ENCODE measurements at regions not wholly inside any gene's neighbourhood (a gene's known extent, or its start where the extent isn't known, plus 50 kb on each side); places are given as distances from the start of the nearest gene placed in this dataset.
"Not testable (repeated sequence)": the region's sequence is repeated elsewhere in the genome, so short reads cannot be mapped to it uniquely, and the experiment has no call there.

DNA sequence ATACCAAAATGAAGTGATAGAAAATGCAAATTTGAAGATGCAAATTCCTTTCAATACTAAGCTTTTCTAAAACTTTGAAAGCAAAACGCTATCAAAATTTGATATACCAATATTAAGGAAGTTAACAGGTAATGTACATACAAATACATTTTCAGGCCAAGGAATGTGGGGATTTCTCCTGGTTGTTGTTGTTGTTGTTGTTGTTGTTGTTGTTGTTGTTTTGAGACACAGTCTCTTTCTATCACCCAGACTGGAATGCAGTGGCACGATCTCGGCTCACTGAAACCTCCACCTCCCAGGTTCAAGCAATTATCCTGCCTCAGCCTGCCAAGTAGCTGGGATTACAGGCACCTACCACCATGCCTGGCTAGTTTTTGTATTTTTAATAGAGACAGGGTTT, 224.7 kb upstream of the NEBL start:
- not testable (repeated sequence) for H3K27ac Mint-ChIP-seq; DNase-seq (ENCODE audit: low spot score); H3K27me3 Mint-ChIP-seq; H3K4me3 Mint-ChIP-seq; H3K36me3 Mint-ChIP-seq; H3K4me1 Mint-ChIP-seq (ENCODE audit: low read depth in 2 of 2); H3K9me3 Mint-ChIP-seq; ATAC-seq

GRCh38 chr10:21114683-21115082, 217.6 kb upstream of the NEBL start:
- Mint-ChIP-seq H3K9me3 (peaks cover 10% of the 10 kb centered on the region), H3K27ac (no peak overlapping the region), H3K4me1 (ENCODE audit: low read depth in 2 of 2) (no peaks in the 10 kb centered on the region), H3K36me3 (peaks cover 4% of the 10 kb centered on the region), H3K27me3 (peaks cover 13 to 21% of the 10 kb centered on the region in 2 donors), H3K4me3 (no peak overlapping the region)
- no peak for ATAC-seq
- DNase-seq (ENCODE audit: low spot score): no peak

DNA sequence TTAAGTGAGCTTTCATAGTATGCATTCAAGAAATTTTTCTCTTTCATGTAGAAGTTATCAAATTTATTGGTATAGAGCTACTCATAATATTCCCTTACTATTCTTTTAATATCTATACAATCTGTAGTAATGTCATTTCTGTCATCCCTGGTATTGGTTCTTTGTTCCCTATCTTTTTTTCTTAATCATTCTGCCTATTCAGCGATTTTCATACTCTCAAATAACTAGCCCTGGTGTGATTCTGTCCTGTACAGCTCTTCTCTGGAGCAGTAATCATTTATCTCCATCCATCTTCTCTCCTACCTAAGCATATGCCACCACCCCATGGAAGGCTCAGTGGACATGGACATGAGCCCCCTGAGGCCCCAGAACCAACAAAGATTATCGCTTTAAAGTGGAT, 213.2 kb upstream of the NEBL start:
- Mint-ChIP-seq H3K4me3 (no peak overlapping the region), H3K27me3 (peaks cover 9 to 14% of the 10 kb centered on the region in 2 donors), H3K36me3 (peaks cover 10% of the 10 kb centered on the region), H3K4me1 (ENCODE audit: low read depth in 2 of 2) (no peaks in the 10 kb centered on the region), H3K27ac (no peak overlapping the region), H3K9me3 (peaks cover 14% of the 10 kb centered on the region)
- ATAC-seq (no peak), DNase-seq (ENCODE audit: low spot score) (no peak)

GRCh38 chr10:21106931-21107330, 209.8 kb upstream of the NEBL start:
- not testable (repeated sequence) for H3K4me1 Mint-ChIP-seq (ENCODE audit: low read depth in 2 of 2); H3K27ac Mint-ChIP-seq; DNase-seq (ENCODE audit: low spot score); H3K4me3 Mint-ChIP-seq; ATAC-seq
- Mint-ChIP-seq H3K27me3 (peaks cover 7 to 11% of the 10 kb centered on the region in 2 donors), H3K9me3 (peaks cover 11% of the 10 kb centered on the region), H3K36me3 (peaks cover 10% of the 10 kb centered on the region)

DNA sequence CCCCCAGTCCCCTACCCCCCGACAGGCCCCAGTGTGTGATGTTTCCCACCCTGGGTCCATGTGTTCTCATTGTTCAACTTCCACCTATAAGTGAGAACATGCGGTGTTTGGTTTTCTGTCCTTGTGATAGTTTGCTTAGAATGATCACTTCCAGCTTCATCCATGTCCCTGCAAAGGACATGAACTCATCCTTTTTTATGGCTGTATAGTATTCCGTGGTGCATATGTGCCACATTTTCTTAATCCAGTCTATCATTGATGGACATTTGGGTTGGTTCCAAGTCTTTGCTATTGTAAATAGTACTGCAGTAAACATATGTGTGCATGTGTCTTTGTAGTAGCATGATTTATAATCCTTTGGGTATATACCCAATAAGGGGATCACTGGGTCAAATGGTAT, 208.2 kb upstream of the NEBL start:
- not testable (repeated sequence) for H3K27ac Mint-ChIP-seq; H3K4me3 Mint-ChIP-seq; H3K27me3 Mint-ChIP-seq; DNase-seq (ENCODE audit: low spot score); ATAC-seq; H3K9me3 Mint-ChIP-seq; H3K4me1 Mint-ChIP-seq (ENCODE audit: low read depth in 2 of 2)
- H3K36me3 Mint-ChIP-seq: peaks cover 10% of the 10 kb centered on the region

DNA sequence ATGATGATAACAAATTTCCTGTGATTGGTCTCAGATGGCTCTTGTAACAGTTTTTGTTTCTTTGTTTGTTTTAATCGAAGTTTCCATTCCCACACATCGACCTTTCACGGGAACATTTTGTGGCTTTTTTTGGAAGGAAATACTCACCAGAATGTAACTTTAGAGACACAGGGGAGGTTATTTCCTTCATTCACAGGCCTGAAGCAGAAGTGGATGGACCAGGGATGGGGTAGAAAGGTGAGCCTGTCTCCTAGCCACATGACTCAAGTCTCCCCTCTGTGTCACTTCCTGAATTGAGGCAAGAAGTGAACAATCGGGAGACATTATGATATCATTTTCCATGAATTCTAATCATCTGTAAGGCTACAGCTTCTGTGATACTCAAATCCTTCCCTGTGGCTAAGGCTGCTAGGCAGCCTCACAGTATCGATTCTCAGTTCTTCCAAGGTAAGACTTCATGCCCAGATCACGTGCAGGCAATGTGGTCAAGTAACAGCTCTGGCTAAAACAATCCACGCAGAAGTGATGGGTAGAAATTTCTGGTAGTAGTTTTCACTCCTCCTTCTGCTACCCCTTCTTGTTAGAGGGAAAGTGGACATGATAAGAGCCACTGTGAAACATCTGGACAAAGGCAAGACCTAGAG, 203.9 kb upstream of the NEBL start:
- H3K4me1 Mint-ChIP-seq (ENCODE audit: low read depth in 2 of 2): no peaks in the 10 kb centered on the region
- no peaks in the 10 kb centered on the region for H3K9me3 Mint-ChIP-seq
- H3K27ac Mint-ChIP-seq: no peak overlapping the region
- no peak overlapping the region for H3K4me3 Mint-ChIP-seq
- H3K27me3 Mint-ChIP-seq: peaks cover 4 to 14% of the 10 kb centered on the region in 2 donors
- no peak for DNase-seq (ENCODE audit: low spot score)
- ATAC-seq: peak in 1 of 2 donors; percentile 52
- no peaks in the 10 kb centered on the region for H3K36me3 Mint-ChIP-seq

DNA sequence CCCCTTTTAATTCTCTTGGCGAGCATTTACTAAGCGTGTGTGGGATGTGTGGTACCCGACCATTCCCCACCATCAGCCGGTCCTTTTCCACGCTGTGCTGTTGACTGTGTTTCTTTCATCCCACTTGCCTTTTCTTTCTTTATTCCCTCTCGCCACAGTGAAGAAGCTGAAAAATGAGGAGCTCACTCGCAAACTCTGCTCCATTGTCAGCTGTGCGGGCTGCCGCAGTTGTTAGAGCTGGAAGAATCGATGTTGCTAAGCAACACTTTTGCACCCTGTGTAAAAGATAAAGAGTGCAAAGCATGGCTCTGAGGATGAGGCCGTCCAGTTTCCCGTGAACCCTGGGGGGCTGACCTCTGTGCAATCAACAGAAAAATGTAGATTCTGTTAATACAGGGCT, 203.1 kb upstream of the NEBL start:
- no peaks in the 10 kb centered on the region for H3K9me3 Mint-ChIP-seq
- no peak overlapping the region for H3K4me3 Mint-ChIP-seq
- H3K4me1 Mint-ChIP-seq (ENCODE audit: low read depth in 2 of 2): no peaks in the 10 kb centered on the region
- ATAC-seq: no peak
- peaks cover 4 to 14% of the 10 kb centered on the region in 2 donors for H3K27me3 Mint-ChIP-seq
- H3K27ac Mint-ChIP-seq: no peak overlapping the region
- DNase-seq (ENCODE audit: low spot score): no peak
- H3K36me3 Mint-ChIP-seq: no peaks in the 10 kb centered on the region

- Mint-ChIP-seq H3K27ac (no peak overlapping the region), H3K36me3 (no peaks in the 10 kb centered on the region), H3K27me3 (peaks cover 4 to 14% of the 10 kb centered on the region in 2 donors), H3K4me1 (ENCODE audit: low read depth in 2 of 2) (no peaks in the 10 kb centered on the region), H3K9me3 (no peaks in the 10 kb centered on the region), H3K4me3 (no peak overlapping the region)
- DNase-seq (ENCODE audit: low spot score): no peak
- no peak for ATAC-seq
Observed at GRCh38 chr10:21099291-21100062, 202.4 kb upstream of the NEBL start.

- H3K9me3 Mint-ChIP-seq: no peaks in the 10 kb centered on the region
- peaks cover 7 to 14% of the 10 kb centered on the region in 2 donors for H3K27me3 Mint-ChIP-seq
- no peak for ATAC-seq
- H3K4me1 Mint-ChIP-seq (ENCODE audit: low read depth in 2 of 2): no peaks in the 10 kb centered on the region
- no peak overlapping the region for H3K4me3 Mint-ChIP-seq
- no peak for DNase-seq (ENCODE audit: low spot score)
- no peak overlapping the region for H3K27ac Mint-ChIP-seq
- H3K36me3 Mint-ChIP-seq: no peaks in the 10 kb centered on the region
Observed at GRCh38 chr10:21097926-21098355, 200.8 kb upstream of the NEBL start.

- no peaks in the 10 kb centered on the region for H3K9me3 Mint-ChIP-seq
- no peaks in the 10 kb centered on the region for H3K4me1 Mint-ChIP-seq (ENCODE audit: low read depth in 2 of 2)
- no peak overlapping the region for H3K27ac Mint-ChIP-seq
- H3K27me3 Mint-ChIP-seq: peaks cover 12 to 14% of the 10 kb centered on the region in 2 donors
- no peak for DNase-seq (ENCODE audit: low spot score)
- no peak overlapping the region for H3K4me3 Mint-ChIP-seq
- H3K36me3 Mint-ChIP-seq: no peaks in the 10 kb centered on the region
- no peak for ATAC-seq
Observed at GRCh38 chr10:21095494-21096055, 198.5 kb upstream of the NEBL start.

DNA sequence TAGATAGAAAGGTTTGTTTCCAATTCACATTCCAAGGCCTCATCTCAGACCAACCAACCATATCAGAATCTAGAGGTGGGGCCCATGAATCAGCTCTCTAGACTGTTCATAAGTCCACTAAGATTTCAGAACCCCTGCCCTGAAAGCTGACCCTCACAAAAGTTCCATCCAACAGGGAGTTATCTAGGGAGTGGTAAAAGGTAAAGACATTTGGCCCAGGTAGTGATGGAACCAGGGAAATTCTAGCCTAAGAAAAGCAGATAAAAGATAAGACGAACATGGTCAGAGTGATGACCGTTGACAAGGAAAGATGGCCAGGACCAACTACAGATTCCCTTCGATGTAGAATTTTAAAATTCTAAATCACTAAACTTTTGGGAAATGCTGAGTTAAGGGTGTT, 198.0 kb upstream of the NEBL start:
- no peaks in the 10 kb centered on the region for H3K9me3 Mint-ChIP-seq
- ATAC-seq: no peak
- no peaks in the 10 kb centered on the region for H3K4me1 Mint-ChIP-seq (ENCODE audit: low read depth in 2 of 2)
- H3K27me3 Mint-ChIP-seq: peaks cover 12 to 14% of the 10 kb centered on the region in 2 donors
- no peak overlapping the region for H3K4me3 Mint-ChIP-seq
- H3K27ac Mint-ChIP-seq: no peak overlapping the region
- no peaks in the 10 kb centered on the region for H3K36me3 Mint-ChIP-seq
- DNase-seq (ENCODE audit: low spot score): no peak

DNA sequence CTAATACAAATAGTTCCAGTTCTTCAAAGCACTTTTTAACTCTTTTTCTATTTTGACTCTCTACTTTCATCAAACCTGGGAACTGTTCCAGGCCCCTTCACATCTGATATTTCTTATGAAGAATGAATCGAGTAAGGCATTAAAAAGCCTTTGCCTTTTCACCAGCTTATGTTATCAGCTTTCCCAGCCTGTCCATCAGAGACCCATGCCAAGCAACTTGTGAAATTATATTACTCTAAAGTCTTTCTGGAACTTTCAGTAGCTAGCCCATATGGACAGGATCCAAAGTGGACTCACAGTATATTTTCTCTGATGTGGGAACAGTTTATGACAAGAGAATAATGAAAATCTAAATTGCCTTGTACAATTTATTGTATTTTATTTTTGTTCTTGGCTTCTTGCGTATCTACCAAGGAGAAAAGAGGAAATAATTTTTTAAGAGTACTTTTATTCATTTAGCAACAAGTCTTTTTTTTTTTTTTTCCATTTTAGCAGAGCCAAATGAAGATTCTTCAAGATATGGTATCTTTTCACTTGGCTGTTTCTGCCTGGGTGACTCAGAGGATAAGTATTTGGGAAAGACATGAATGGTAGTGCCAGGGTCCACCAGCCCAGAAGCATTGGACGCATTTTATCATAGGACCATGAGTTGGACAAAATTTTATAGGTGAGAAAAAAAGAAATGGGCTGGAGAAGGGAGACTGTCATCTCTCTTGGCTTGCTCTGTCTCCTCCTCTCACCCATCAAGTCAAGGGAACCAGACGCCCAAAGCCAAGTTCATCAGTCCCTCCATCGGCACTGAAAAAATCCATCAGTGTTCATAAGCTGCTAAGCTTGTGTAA, 195.8 kb upstream of the NEBL start:
- Mint-ChIP-seq H3K27me3 (peaks cover 11 to 15% of the 10 kb centered on the region in 2 donors), H3K36me3 (no peaks in the 10 kb centered on the region), H3K9me3 (peaks cover 3% of the 10 kb centered on the region), H3K27ac (no peak overlapping the region), H3K4me1 (ENCODE audit: low read depth in 2 of 2) (no peaks in the 10 kb centered on the region), H3K4me3 (no peak overlapping the region)
- DNase-seq (ENCODE audit: low spot score) (no peak), ATAC-seq (no peak)

DNA sequence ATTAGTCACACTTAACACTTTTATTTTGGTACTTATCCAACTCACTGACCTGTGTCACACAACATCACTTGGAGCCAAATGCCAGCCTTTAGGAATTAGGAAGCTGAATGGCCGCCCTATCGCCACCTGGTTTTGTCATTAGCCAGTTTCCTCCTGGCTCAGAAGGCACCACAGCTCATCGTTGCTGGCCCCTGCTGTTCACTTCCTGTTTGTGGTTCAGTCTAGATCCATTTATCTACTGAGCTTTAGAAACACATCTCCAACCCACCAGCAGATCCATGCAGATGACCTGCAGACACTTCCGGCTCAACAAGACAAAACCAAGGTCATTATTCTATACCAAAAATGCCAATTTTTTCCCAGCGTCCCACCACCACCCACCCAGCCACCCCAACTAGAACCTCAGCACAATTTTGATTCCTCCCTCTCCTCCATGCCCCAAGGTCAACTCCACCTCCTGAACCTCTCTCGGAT, 193.5 kb upstream of the NEBL start:
- H3K4me1 Mint-ChIP-seq (ENCODE audit: low read depth in 2 of 2): no peaks in the 10 kb centered on the region
- no peak for ATAC-seq
- no peak overlapping the region for H3K27ac Mint-ChIP-seq
- DNase-seq (ENCODE audit: low spot score): no peak
- H3K4me3 Mint-ChIP-seq: no peak overlapping the region
- peaks cover 9 to 18% of the 10 kb centered on the region in 2 donors for H3K27me3 Mint-ChIP-seq
- no peaks in the 10 kb centered on the region for H3K36me3 Mint-ChIP-seq
- peaks cover 3% of the 10 kb centered on the region for H3K9me3 Mint-ChIP-seq
